KMS-11 (cell line): ENCODE measurements at regions not wholly inside any gene's neighbourhood (a gene's known extent, or its start where the extent isn't known, plus 50 kb on each side); places are given as distances from the start of the nearest gene placed in this dataset.

ENCODE experiments used
- H2AFZ ChIP-seq: fragments of 200-600 bp; sonication (generic); 2 replicates; pipeline ENCODE4 v1.6.1; 2016; ENCODE audit warnings: antibody characterized with exemption, mixed run types, low read depth
- H3K27ac ChIP-seq: fragments of 200-600 bp; sonication (generic); 2 replicates; pipeline ENCODE4 v1.6.1; 2016; ENCODE audit warnings: mild to moderate bottlenecking, mixed run types
- H3K27me3 ChIP-seq: fragments of 200-600 bp; sonication (generic); 2 replicates; pipeline ENCODE4 v1.6.1; 2017; ENCODE audit warnings: mild to moderate bottlenecking, low read depth, mixed run types, moderate library complexity; ENCODE audit not compliant: insufficient read depth
- H3K36me3 ChIP-seq: fragments of 200-600 bp; sonication (generic); 2 replicates; pipeline ENCODE4 v1.6.1; 2017; ENCODE audit warnings: mild to moderate bottlenecking, mixed run types; ENCODE audit not compliant: insufficient read depth
- H3K4me1 ChIP-seq: fragments of 200-600 bp; sonication (generic); 2 replicates; pipeline ENCODE4 v1.6.1; 2016; ENCODE audit warnings: mild to moderate bottlenecking, low read depth, mixed run types; ENCODE audit not compliant: poor library complexity, severe bottlenecking
- H3K4me2 ChIP-seq: fragments of 200-600 bp; sonication (generic); 2 replicates; pipeline ENCODE4 v1.7.0; 2016; ENCODE audit warnings: mild to moderate bottlenecking, mixed run types
- H3K4me3 ChIP-seq: fragments of 200-600 bp; sonication (generic); IDR thresholded peaks from 2 replicates; pipeline ENCODE4 v1.6.1; 2017; ENCODE audit warnings: low read depth, low read length, mixed read lengths; ENCODE audit not compliant: insufficient read depth
- H3K79me2 ChIP-seq: fragments of 200-600 bp; sonication (generic); 2 replicates; pipeline ENCODE4 v1.6.1; 2016; ENCODE audit warnings: low read depth, mixed run types; ENCODE audit not compliant: insufficient read depth
- H3K9ac ChIP-seq: fragments of 200-600 bp; sonication (generic); 2 replicates; pipeline ENCODE4 v1.6.1; 2016; ENCODE audit warnings: mild to moderate bottlenecking, mixed run types
- H4K20me1 ChIP-seq: fragments of 200-600 bp; sonication (generic); 2 replicates; pipeline ENCODE4 v1.6.1; 2016; ENCODE audit warnings: mild to moderate bottlenecking, mixed run types; ENCODE audit not compliant: insufficient read depth
- TF ChIP-seq, protein P1 (sequence below): fragments of 200-600 bp; sonication (generic); conservative IDR thresholded peaks from 2 replicates; pipeline ENCODE4 v1.6.1; 2017; ENCODE audit warnings: low read depth, mild to moderate bottlenecking, antibody characterized with exemption, low read length, moderate library complexity, mixed read lengths

DNA sequence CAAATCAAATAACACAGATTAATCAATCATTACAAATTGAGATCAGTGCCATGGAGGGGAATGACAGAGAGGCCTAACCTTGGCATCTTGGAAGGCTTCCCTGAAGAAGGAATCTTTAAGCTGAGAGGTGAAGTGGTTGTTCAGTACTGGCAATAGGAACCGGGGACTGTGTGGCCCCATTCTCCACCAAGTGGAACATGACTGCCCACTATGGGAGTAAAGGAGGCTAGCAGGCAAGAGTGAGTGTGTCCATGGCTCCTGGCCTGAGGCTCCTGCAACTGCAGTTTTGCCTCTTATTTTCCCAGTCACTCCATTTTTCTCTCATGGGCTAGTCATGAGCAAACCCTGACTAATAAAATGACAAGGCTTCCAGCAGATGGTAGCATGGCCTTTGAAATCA, 112.2 kb upstream of the GJB5 start:
- no peaks in the 10 kb centered on the region for H4K20me1 ChIP-seq
- TF ChIP-seq, protein P1, sequence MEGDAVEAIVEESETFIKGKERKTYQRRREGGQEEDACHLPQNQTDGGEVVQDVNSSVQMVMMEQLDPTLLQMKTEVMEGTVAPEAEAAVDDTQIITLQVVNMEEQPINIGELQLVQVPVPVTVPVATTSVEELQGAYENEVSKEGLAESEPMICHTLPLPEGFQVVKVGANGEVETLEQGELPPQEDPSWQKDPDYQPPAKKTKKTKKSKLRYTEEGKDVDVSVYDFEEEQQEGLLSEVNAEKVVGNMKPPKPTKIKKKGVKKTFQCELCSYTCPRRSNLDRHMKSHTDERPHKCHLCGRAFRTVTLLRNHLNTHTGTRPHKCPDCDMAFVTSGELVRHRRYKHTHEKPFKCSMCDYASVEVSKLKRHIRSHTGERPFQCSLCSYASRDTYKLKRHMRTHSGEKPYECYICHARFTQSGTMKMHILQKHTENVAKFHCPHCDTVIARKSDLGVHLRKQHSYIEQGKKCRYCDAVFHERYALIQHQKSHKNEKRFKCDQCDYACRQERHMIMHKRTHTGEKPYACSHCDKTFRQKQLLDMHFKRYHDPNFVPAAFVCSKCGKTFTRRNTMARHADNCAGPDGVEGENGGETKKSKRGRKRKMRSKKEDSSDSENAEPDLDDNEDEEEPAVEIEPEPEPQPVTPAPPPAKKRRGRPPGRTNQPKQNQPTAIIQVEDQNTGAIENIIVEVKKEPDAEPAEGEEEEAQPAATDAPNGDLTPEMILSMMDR = no peak
- no peaks in the 10 kb centered on the region for H3K4me1 ChIP-seq
- no peaks in the 10 kb centered on the region for H3K36me3 ChIP-seq
- H3K4me3 ChIP-seq = no peak overlapping the region
- no peak overlapping the region for H3K4me2 ChIP-seq
- H3K27ac ChIP-seq = no peak overlapping the region
- H3K27me3 ChIP-seq = no peaks in the 10 kb centered on the region
- H2AFZ ChIP-seq = no peak overlapping the region
- H3K79me2 ChIP-seq = no peaks in the 10 kb centered on the region
- H3K9ac ChIP-seq = no peak overlapping the region

DNA sequence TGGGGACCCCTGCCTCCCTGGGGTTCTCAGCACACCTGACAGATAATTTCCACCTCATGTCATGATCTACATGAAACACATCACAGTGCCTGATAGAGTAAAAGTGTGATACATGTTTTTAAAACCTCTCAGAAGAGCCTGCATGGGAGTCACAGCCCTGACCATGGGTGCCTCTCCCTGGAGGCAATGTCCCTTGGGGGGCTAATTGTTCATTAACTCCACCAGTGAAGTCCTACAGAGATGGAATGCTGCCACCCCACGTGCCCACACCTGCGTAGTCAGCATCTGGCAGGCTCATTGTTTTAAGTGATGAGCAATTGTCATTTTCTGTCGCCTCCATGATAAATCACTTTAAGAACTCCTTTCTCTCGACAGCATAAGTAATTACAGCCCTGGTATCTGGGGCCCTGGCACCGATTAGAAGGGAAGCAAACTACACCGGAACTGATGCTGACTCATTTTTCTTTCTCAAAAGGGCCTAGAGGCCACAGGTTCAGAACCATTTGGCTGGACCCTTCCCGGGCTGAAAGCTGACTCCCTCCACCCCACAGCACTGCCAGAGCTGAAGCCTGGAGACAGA, 109.6 kb upstream of the GJB5 start:
- TF ChIP-seq, protein P1 = no peak
- no peaks in the 10 kb centered on the region for H4K20me1 ChIP-seq
- H3K27me3 ChIP-seq = no peaks in the 10 kb centered on the region; the same call in 1 of the 2 replicates
- H3K9ac ChIP-seq = no peak overlapping the region
- no peak overlapping the region for H3K4me3 ChIP-seq
- no peak overlapping the region for H3K27ac ChIP-seq
- H3K79me2 ChIP-seq = no peaks in the 10 kb centered on the region
- no peak overlapping the region for H2AFZ ChIP-seq
- H3K4me2 ChIP-seq = no peak overlapping the region
- H3K36me3 ChIP-seq = no peaks in the 10 kb centered on the region
- no peaks in the 10 kb centered on the region for H3K4me1 ChIP-seq

DNA sequence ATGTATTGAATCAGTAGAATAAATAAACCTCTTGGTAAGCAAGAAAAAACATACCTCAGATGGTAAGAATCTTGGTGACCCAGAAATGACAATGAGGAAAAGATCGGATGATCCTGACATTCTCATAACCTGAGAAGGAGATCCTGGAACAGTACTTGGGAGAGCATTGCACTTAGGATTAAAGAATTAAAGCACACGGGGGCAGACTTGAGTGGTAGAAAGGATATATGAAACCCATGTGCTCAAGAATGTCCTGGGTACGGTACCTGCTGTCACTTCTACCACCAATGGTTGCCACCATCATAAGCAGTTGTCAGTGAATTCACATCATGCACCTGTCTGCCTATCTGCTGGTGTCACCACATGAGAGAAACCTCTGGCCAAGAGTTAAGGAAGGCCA, 108.9 kb upstream of the GJB5 start:
- Histone ChIP-seq H3K4me1 (no peaks in the 10 kb centered on the region), H3K79me2 (no peaks in the 10 kb centered on the region), H3K4me2 (no peak overlapping the region), H3K27ac (no peak overlapping the region), H3K36me3 (no peaks in the 10 kb centered on the region), H4K20me1 (no peaks in the 10 kb centered on the region), H3K4me3 (no peak overlapping the region), H3K9ac (no peak overlapping the region), H2AFZ (no peak overlapping the region), H3K27me3 (no peaks in the 10 kb centered on the region; the same call in 1 of the 2 replicates)
- TF ChIP-seq, protein P1 = no peak

DNA sequence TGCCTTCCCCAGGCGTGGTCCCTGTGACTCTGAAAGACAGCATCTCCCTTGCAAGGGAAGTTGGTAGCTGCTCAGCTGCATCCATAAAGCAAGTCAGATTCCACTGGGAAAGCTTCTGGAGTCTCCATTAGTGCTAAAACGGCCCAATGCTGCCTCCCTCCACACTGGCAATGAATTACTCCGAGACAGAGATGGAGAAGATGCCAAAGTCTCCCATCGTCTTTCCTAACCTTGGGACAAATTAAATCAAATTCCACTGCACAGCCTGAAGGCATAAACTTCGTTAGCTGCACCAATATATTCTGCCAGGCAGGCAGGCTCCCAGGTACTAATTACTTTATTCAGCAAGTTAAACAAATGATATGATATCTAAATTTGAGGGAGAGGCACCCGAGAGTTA, 106.3 kb upstream of the GJB5 start:
- no peak overlapping the region for H2AFZ ChIP-seq
- no peaks in the 10 kb centered on the region for H3K79me2 ChIP-seq
- H3K4me2 ChIP-seq = no peak overlapping the region
- no peak overlapping the region for H3K4me3 ChIP-seq
- H3K9ac ChIP-seq = no peak overlapping the region
- no peaks in the 10 kb centered on the region for H3K36me3 ChIP-seq
- TF ChIP-seq, protein P1 = no peak
- H3K4me1 ChIP-seq = no peaks in the 10 kb centered on the region
- no peak overlapping the region for H3K27ac ChIP-seq
- H3K27me3 ChIP-seq = no peaks in the 10 kb centered on the region; the same call in 1 of the 2 replicates
- no peaks in the 10 kb centered on the region for H4K20me1 ChIP-seq
